ENCODE measurements at regions not wholly inside any gene's neighbourhood (a gene's known extent, or its start where the extent isn't known, plus 50 kb on each side); places are given as distances from the start of the nearest gene placed in this dataset.
"Not testable (repeated sequence)": the region's sequence is repeated elsewhere in the genome, so short reads cannot be mapped to it uniquely, and the experiment has no call there.

- DNase-seq (ENCODE audit: extremely low read depth in 1 of 2, low read depth in 1 of 2) = no peak
Measured at GRCh38 chr10:65172249-65172648, 1651.0 kb downstream of the REEP3 start.

- no peak for DNase-seq (ENCODE audit: extremely low read depth in 1 of 2, low read depth in 1 of 2)
Measured at GRCh38 chr10:65176994-65177393, 1655.8 kb downstream of the REEP3 start.

- no peak for DNase-seq (ENCODE audit: extremely low read depth in 1 of 2, low read depth in 1 of 2)
Measured at GRCh38 chr10:65183236-65183635, 1662.0 kb downstream of the REEP3 start.

- not testable (repeated sequence) for DNase-seq (ENCODE audit: extremely low read depth in 1 of 2, low read depth in 1 of 2)
Measured at GRCh38 chr10:65186668-65187067, 1665.5 kb downstream of the REEP3 start.

- no peak for DNase-seq (ENCODE audit: extremely low read depth in 1 of 2, low read depth in 1 of 2)
Measured at GRCh38 chr10:65194126-65194525, 1672.9 kb downstream of the REEP3 start.

- DNase-seq (ENCODE audit: extremely low read depth in 1 of 2, low read depth in 1 of 2) = no peak
Measured at GRCh38 chr10:65194555-65194954, 1673.4 kb downstream of the REEP3 start.

GRCh38 chr10:65196111-65196510 is 1674.9 kb downstream of the REEP3 start:
- DNase-seq (ENCODE audit: extremely low read depth in 1 of 2, low read depth in 1 of 2) = no peak

- no peak for DNase-seq (ENCODE audit: extremely low read depth in 1 of 2, low read depth in 1 of 2)
Measured at GRCh38 chr10:65197935-65198334, 1676.7 kb downstream of the REEP3 start.

- DNase-seq (ENCODE audit: extremely low read depth in 1 of 2, low read depth in 1 of 2) = no peak
Measured at GRCh38 chr10:65201491-65201890, 1680.3 kb downstream of the REEP3 start.

GRCh38 chr10:65204999-65205398 is 1683.8 kb downstream of the REEP3 start:
- no peak for DNase-seq (ENCODE audit: extremely low read depth in 1 of 2, low read depth in 1 of 2)

- DNase-seq (ENCODE audit: extremely low read depth in 1 of 2, low read depth in 1 of 2) = no peak
Measured at GRCh38 chr10:65213170-65213569, 1692.0 kb downstream of the REEP3 start.

- no peak for DNase-seq (ENCODE audit: extremely low read depth in 1 of 2, low read depth in 1 of 2)
Measured at GRCh38 chr10:65219444-65219843, 1698.2 kb downstream of the REEP3 start.

- no peak for DNase-seq (ENCODE audit: extremely low read depth in 1 of 2, low read depth in 1 of 2)
Measured at GRCh38 chr10:65231148-65231547, 1694.7 kb upstream of the LRRTM3 start.

GRCh38 chr10:65234261-65234660 is 1691.6 kb upstream of the LRRTM3 start:
- DNase-seq (ENCODE audit: extremely low read depth in 1 of 2, low read depth in 1 of 2) = no peak

- no peak for DNase-seq (ENCODE audit: extremely low read depth in 1 of 2, low read depth in 1 of 2)
Measured at GRCh38 chr10:65235266-65235665, 1690.6 kb upstream of the LRRTM3 start.

- no peak for DNase-seq (ENCODE audit: extremely low read depth in 1 of 2, low read depth in 1 of 2)
Measured at GRCh38 chr10:65235846-65236245, 1690.0 kb upstream of the LRRTM3 start.

- DNase-seq (ENCODE audit: extremely low read depth in 1 of 2, low read depth in 1 of 2) = no peak
Measured at GRCh38 chr10:65265451-65265954, 1660.3 kb upstream of the LRRTM3 start.

GRCh38 chr10:65269551-65269950 is 1656.3 kb upstream of the LRRTM3 start:
- not testable (repeated sequence) for DNase-seq (ENCODE audit: extremely low read depth in 1 of 2, low read depth in 1 of 2)

GRCh38 chr10:65270969-65271368 is 1654.9 kb upstream of the LRRTM3 start:
- DNase-seq (ENCODE audit: extremely low read depth in 1 of 2, low read depth in 1 of 2) = no peak

GRCh38 chr10:65273115-65273514 is 1652.7 kb upstream of the LRRTM3 start:
- DNase-seq (ENCODE audit: extremely low read depth in 1 of 2, low read depth in 1 of 2) = no peak

GRCh38 chr10:65275296-65275695 is 1650.5 kb upstream of the LRRTM3 start:
- DNase-seq (ENCODE audit: extremely low read depth in 1 of 2, low read depth in 1 of 2) = no peak

- DNase-seq (ENCODE audit: extremely low read depth in 1 of 2, low read depth in 1 of 2) = no peak
Measured at GRCh38 chr10:65284495-65285041, 1641.3 kb upstream of the LRRTM3 start.

GRCh38 chr10:65285726-65286125 is 1640.1 kb upstream of the LRRTM3 start:
- not testable (repeated sequence) for DNase-seq (ENCODE audit: extremely low read depth in 1 of 2, low read depth in 1 of 2)

Measured in activated CD8-positive, alpha-beta memory T cell treated with anti-CD3 and anti-CD28 coated beads for 1 hour (primary cell).